GM12873 (cell line): ENCODE measurements at regions not wholly inside any gene's neighbourhood (a gene's known extent, or its start where the extent isn't known, plus 50 kb on each side); places are given as distances from the start of the nearest gene placed in this dataset.

Experiments
- CTCF ChIP-seq: IDR thresholded peaks from 2 replicates; pipeline ENCODE4 v1.5.1; 2012; ENCODE audit warnings: low read depth, mild to moderate bottlenecking, moderate library complexity, low read length, control low read depth; ENCODE audit not compliant: insufficient read depth; ENCODE audit errors: missing control alignments

GRCh38 chr2:120568089-120568974 lies 167.3 kb upstream of the GLI2 start:
- no peak for TF ChIP-seq CTCF

GRCh38 chr2:120568975-120569268 lies 166.7 kb upstream of the GLI2 start:
- no peak for TF ChIP-seq CTCF

- no peak for TF ChIP-seq CTCF
Observed at GRCh38 chr2:120570001-120570400, 165.7 kb upstream of the GLI2 start.

- no peak for TF ChIP-seq CTCF
Observed at GRCh38 chr2:120570546-120570945, 165.1 kb upstream of the GLI2 start.

GRCh38 chr2:120571015-120571728 lies 164.5 kb upstream of the GLI2 start:
- TF ChIP-seq CTCF = no peak

- no peak for TF ChIP-seq CTCF
Observed at GRCh38 chr2:120572226-120572625, 163.4 kb upstream of the GLI2 start.

GRCh38 chr2:120574620-120575019 lies 161.0 kb upstream of the GLI2 start:
- no peak for TF ChIP-seq CTCF
